Trophoblast cell (in vitro differentiated cells and primary cell): ENCODE measurements at regions not wholly inside any gene's neighbourhood (a gene's known extent, or its start where the extent isn't known, plus 50 kb on each side); places are given as distances from the start of the nearest gene placed in this dataset.

Experiments
- DNase-seq, 2 donors: peaks; one replicate each; pipeline ENCODE4 v3.0.0-alpha.2; 2016
- H2AFZ ChIP-seq: 2 replicates; pipeline ENCODE4 v1.6.1; 2013; ENCODE audit warnings: low read length, moderate library complexity, mild to moderate bottlenecking; ENCODE audit not compliant: insufficient read depth, poor library complexity
- H2AK5ac ChIP-seq: 2 replicates; pipeline ENCODE4 v1.6.1; 2013; ENCODE audit warnings: mild to moderate bottlenecking, low read length
- H2BK120ac ChIP-seq: 2 replicates; pipeline ENCODE4 v1.6.1; 2013; ENCODE audit warnings: low read length, mild to moderate bottlenecking, moderate library complexity; ENCODE audit not compliant: insufficient read depth, poor library complexity
- H2BK12ac ChIP-seq: 2 replicates; pipeline ENCODE4 v1.6.1; 2013; ENCODE audit warnings: mild to moderate bottlenecking, low read length, moderate library complexity
- H2BK5ac ChIP-seq: 2 replicates; pipeline ENCODE4 v1.6.1; 2013; ENCODE audit warnings: low read length, low read depth, moderate library complexity, mild to moderate bottlenecking; ENCODE audit not compliant: poor library complexity
- H3K14ac ChIP-seq: 2 replicates; pipeline ENCODE4 v1.6.1; 2013; ENCODE audit warnings: mild to moderate bottlenecking, low read length
- H3K18ac ChIP-seq: 2 replicates; pipeline ENCODE4 v1.6.1; 2013; ENCODE audit warnings: mild to moderate bottlenecking, low read length
- H3K23ac ChIP-seq: 2 replicates; pipeline ENCODE4 v1.6.1; 2013; ENCODE audit warnings: low read length
- H3K27ac ChIP-seq: 2 replicates; pipeline ENCODE4 v1.5.1; 2013; ENCODE audit warnings: low read depth, mild to moderate bottlenecking, inconsistent platforms, low read length, moderate library complexity
- H3K27me3 ChIP-seq: 2 replicates; pipeline ENCODE4 v1.6.1; 2013; ENCODE audit warnings: inconsistent platforms, mild to moderate bottlenecking, low read length, moderate library complexity; ENCODE audit not compliant: insufficient read depth
- H3K36me3 ChIP-seq, 2 experiments: 1 replicate in 1 of 2; 2 replicates in 1 of 2; pipeline ENCODE4 v1.6.1; 2013; ENCODE audit warnings: low read length in 2 of 2, mild to moderate bottlenecking in 2 of 2, moderate library complexity in 1 of 2; ENCODE audit not compliant: insufficient read depth in 2 of 2, control insufficient read depth in 1 of 2
- H3K4ac ChIP-seq: 2 replicates; pipeline ENCODE4 v1.6.1; 2013; ENCODE audit warnings: low read depth, mild to moderate bottlenecking, low read length, moderate library complexity
- H3K4me1 ChIP-seq, 2 experiments: 1 replicate in 1 of 2; 2 replicates in 1 of 2; pipeline ENCODE4 v1.6.1; 2013; ENCODE audit warnings: low read length in 2 of 2, mild to moderate bottlenecking in 2 of 2, moderate library complexity in 1 of 2; ENCODE audit not compliant: insufficient read depth in 2 of 2, control insufficient read depth in 1 of 2
- H3K4me2 ChIP-seq: 2 replicates; pipeline ENCODE4 v1.6.1; 2013; ENCODE audit warnings: inconsistent platforms, mild to moderate bottlenecking, low read length, moderate library complexity
- H3K4me3 ChIP-seq: 2 replicates; pipeline ENCODE4 v1.5.1; 2013; ENCODE audit warnings: mild to moderate bottlenecking, low read depth, low read length, inconsistent platforms
- H3K79me1 ChIP-seq: one replicate; pipeline ENCODE4 v1.6.1; 2013; ENCODE audit warnings: low read length
- H3K79me2 ChIP-seq: 2 replicates; pipeline ENCODE4 v1.6.1; 2013; ENCODE audit warnings: low read length, mild to moderate bottlenecking; ENCODE audit not compliant: control insufficient read depth, insufficient read depth, poor library complexity
- H3K9ac ChIP-seq: 2 replicates; pipeline ENCODE4 v1.6.1; 2013; ENCODE audit warnings: mild to moderate bottlenecking, low read length
- H3K9me3 ChIP-seq: 2 replicates; pipeline ENCODE4 v1.6.1; 2013; ENCODE audit warnings: low read depth, mild to moderate bottlenecking, control low read depth, inconsistent platforms, low read length; ENCODE audit not compliant: insufficient read depth
- H4K12ac ChIP-seq: 2 replicates; pipeline ENCODE4 v1.6.1; 2013; ENCODE audit warnings: low read depth, mild to moderate bottlenecking, low read length, moderate library complexity
- H4K8ac ChIP-seq: 2 replicates; pipeline ENCODE4 v1.6.1; 2013; ENCODE audit warnings: low read depth, mild to moderate bottlenecking, low read length, moderate library complexity
- H4K91ac ChIP-seq: one replicate; pipeline ENCODE4 v1.6.1; 2013; ENCODE audit warnings: low read depth, mild to moderate bottlenecking, low read length, moderate library complexity
- WGBS: extraction: QIAGEN DNeasy Blood & Tissue Kit; methylation state at CpG from one replicate; pipeline ENCODE4 v1.1.7; 2013; ENCODE audit warnings: missing lambda C conversion rate; ENCODE audit not compliant: insufficient read length, insufficient coverage; ENCODE audit errors: extremely low coverage; 5-methylcytosine and 5-hydroxymethylcytosine counted together

- no peak overlapping the region for H3K9ac ChIP-seq
- peak overlapping the region; percentile 56 for H3K4ac ChIP-seq
- H3K23ac ChIP-seq = no peak overlapping the region
- H3K18ac ChIP-seq = peak overlapping the region; percentile 70
- peaks cover 1% of the 10 kb centered on the region for H3K9me3 ChIP-seq
- H4K91ac ChIP-seq = peak overlapping the region; percentile 95
- peaks cover 10% of the 10 kb centered on the region for H3K79me2 ChIP-seq
- H4K12ac ChIP-seq = no peak overlapping the region
- peak overlapping the region; percentile 95 for H3K27ac ChIP-seq
- peak overlapping the region; percentile 66 for H2AK5ac ChIP-seq
- H3K4me1 ChIP-seq = peaks cover 28 to 37% of the 10 kb centered on the region in 2 experiments
- H3K36me3 ChIP-seq = no peaks in the 10 kb centered on the region
- H2AFZ ChIP-seq = no peak overlapping the region
- peak overlapping the region; percentile 52 for H4K8ac ChIP-seq
- peaks cover 36% of the 10 kb centered on the region for H3K79me1 ChIP-seq
- no peak overlapping the region for H3K4me2 ChIP-seq
- DNase-seq = no peak
- peak overlapping the region; percentile 75 for H2BK5ac ChIP-seq
- peak overlapping the region; percentile 84 for H3K14ac ChIP-seq
- no CpG with 5 or more reads among the region's 17 CpGs for WGBS
- H2BK120ac ChIP-seq = peak overlapping the region; percentile 83
- peak overlapping the region; percentile 88 for H2BK12ac ChIP-seq
- H3K4me3 ChIP-seq = no peak overlapping the region
- H3K27me3 ChIP-seq = no peaks in the 10 kb centered on the region
These were observed 118.4 kb downstream of the ZNF608 start for GRCh38 chr5:124627815-124628595.

DNA sequence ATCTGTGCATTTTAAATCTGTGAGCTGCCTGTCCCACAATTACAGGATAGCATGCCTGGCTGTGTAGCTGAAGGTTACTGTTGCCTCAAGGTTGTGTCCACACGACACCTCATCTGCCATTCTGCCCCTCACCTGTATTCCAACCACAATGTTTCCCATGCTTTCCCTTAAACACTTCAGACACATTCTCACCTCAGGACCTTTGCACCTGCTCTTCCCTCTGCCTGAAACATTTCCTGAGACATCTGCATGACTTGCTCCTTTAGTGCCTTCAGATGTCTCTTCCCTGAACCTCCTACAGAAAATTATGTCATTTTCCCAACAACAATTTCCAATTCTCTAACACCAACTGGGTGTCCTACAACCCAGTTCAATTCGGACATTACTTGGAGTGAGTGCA, 120.4 kb downstream of the ZNF608 start:
- Histone ChIP-seq H3K23ac (no peak overlapping the region), H3K18ac (no peak overlapping the region), H2AFZ (no peak overlapping the region), H3K14ac (no peak overlapping the region), H3K4me3 (no peak overlapping the region), H3K79me2 (peaks cover 10% of the 10 kb centered on the region), H2AK5ac (no peak overlapping the region), H3K27ac (no peak overlapping the region), H4K12ac (no peak overlapping the region), H2BK12ac (no peak overlapping the region), H3K27me3 (no peaks in the 10 kb centered on the region), H3K9me3 (peaks cover 1% of the 10 kb centered on the region), H3K36me3 (no peaks in the 10 kb centered on the region), H2BK5ac (no peak overlapping the region), H4K91ac (no peak overlapping the region), H4K8ac (no peak overlapping the region), H3K4me1 (peaks cover 25 to 32% of the 10 kb centered on the region in 2 experiments), H3K79me1 (peaks cover 29% of the 10 kb centered on the region), H3K9ac (no peak overlapping the region), H3K4me2 (no peak overlapping the region), H2BK120ac (no peak overlapping the region), H3K4ac (no peak overlapping the region)
- WGBS = no CpG with 5 or more reads among the region's 2 CpGs
- DNase-seq = no peak

DNA sequence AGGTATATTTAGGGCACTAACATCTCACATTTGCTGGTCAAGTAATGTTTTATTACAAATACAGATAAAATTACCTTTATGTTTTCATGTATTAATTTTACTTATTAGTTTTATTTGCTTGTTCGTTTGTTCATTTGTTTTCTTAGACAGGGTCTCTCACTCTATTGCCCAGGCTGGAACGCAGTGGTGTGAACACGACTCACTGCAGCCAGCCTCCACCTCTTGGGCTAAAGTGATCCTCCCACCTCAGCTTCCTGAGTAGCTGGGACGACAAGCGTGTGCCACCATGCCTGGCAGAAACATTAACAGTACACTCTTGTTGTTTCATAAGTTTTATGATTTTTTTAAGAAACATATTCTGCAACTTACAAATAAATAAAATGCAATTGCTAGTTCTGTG, 123.2 kb downstream of the ZNF608 start:
- H3K23ac ChIP-seq = no peak overlapping the region
- H2BK5ac ChIP-seq = no peak overlapping the region
- no peaks in the 10 kb centered on the region for H3K9me3 ChIP-seq
- peaks cover 5% of the 10 kb centered on the region for H3K79me1 ChIP-seq
- no peaks in the 10 kb centered on the region for H3K36me3 ChIP-seq
- no peak overlapping the region for H3K18ac ChIP-seq
- no peak overlapping the region for H2BK12ac ChIP-seq
- H3K27me3 ChIP-seq = no peaks in the 10 kb centered on the region
- H3K14ac ChIP-seq = no peak overlapping the region
- no peak overlapping the region for H3K27ac ChIP-seq
- H3K4ac ChIP-seq = no peak overlapping the region
- no peak overlapping the region for H4K8ac ChIP-seq
- H3K79me2 ChIP-seq = no peaks in the 10 kb centered on the region
- WGBS = no CpG with 5 or more reads among the region's 5 CpGs
- no peak overlapping the region for H4K12ac ChIP-seq
- H3K9ac ChIP-seq = no peak overlapping the region
- no peak overlapping the region for H2AK5ac ChIP-seq
- H2AFZ ChIP-seq = no peak overlapping the region
- H4K91ac ChIP-seq = no peak overlapping the region
- DNase-seq = no peak
- H3K4me2 ChIP-seq = no peak overlapping the region
- no peak overlapping the region for H2BK120ac ChIP-seq
- H3K4me3 ChIP-seq = no peak overlapping the region
- H3K4me1 ChIP-seq = peaks cover 2 to 6% of the 10 kb centered on the region in 2 experiments

- H3K9ac ChIP-seq = no peak overlapping the region
- no peak for DNase-seq
- no peak overlapping the region for H3K23ac ChIP-seq
- no peaks in the 10 kb centered on the region for H3K9me3 ChIP-seq
- WGBS = no CpG with 5 or more reads among the region's 3 CpGs
- no peak overlapping the region for H3K4ac ChIP-seq
- no peak overlapping the region for H2AFZ ChIP-seq
- H3K4me1 ChIP-seq = peaks cover 0 to 2% of the 10 kb centered on the region in 2 experiments
- H3K27ac ChIP-seq = no peak overlapping the region
- no peak overlapping the region for H4K91ac ChIP-seq
- H4K12ac ChIP-seq = no peak overlapping the region
- no peak overlapping the region for H2AK5ac ChIP-seq
- no peak overlapping the region for H3K4me2 ChIP-seq
- no peak overlapping the region for H2BK120ac ChIP-seq
- H2BK5ac ChIP-seq = no peak overlapping the region
- no peak overlapping the region for H3K4me3 ChIP-seq
- H2BK12ac ChIP-seq = no peak overlapping the region
- H3K18ac ChIP-seq = no peak overlapping the region
- H3K79me2 ChIP-seq = no peaks in the 10 kb centered on the region
- no peaks in the 10 kb centered on the region for H3K27me3 ChIP-seq
- peaks cover 2% of the 10 kb centered on the region for H3K79me1 ChIP-seq
- no peak overlapping the region for H4K8ac ChIP-seq
- no peak overlapping the region for H3K14ac ChIP-seq
- H3K36me3 ChIP-seq = no peaks in the 10 kb centered on the region
These were observed 123.6 kb downstream of the ZNF608 start for GRCh38 chr5:124622851-124623250.
